ENCODE measurements at regions not wholly inside any gene's neighbourhood (a gene's known extent, or its start where the extent isn't known, plus 50 kb on each side); places are given as distances from the start of the nearest gene placed in this dataset.

- DNase-seq, result no peak
Observed at GRCh38 chr2:149991576-149991975, 404.0 kb upstream of the MMADHC start.

GRCh38 chr2:149990965-149991364 is 403.4 kb upstream of the MMADHC start:
- DNase-seq, result no peak

GRCh38 chr2:149989447-149990063 is 402.0 kb upstream of the MMADHC start:
- no peak for DNase-seq

- DNase-seq, result no peak
Observed at GRCh38 chr2:149988361-149988760, 400.8 kb upstream of the MMADHC start.

- no peak for DNase-seq
Observed at GRCh38 chr2:149986861-149987260, 399.3 kb upstream of the MMADHC start.

GRCh38 chr2:149984311-149984710 is 396.7 kb upstream of the MMADHC start:
- no peak for DNase-seq

- no peak for DNase-seq
Observed at GRCh38 chr2:149972066-149972465, 384.5 kb upstream of the MMADHC start.

- DNase-seq, result no peak
Observed at GRCh38 chr2:149954981-149955600, 367.5 kb upstream of the MMADHC start.

GRCh38 chr2:149953627-149954026 is 366.1 kb upstream of the MMADHC start:
- DNase-seq, result no peak

GRCh38 chr2:149931486-149931885 is 343.9 kb upstream of the MMADHC start:
- no peak for DNase-seq

GRCh38 chr2:149928011-149928410 is 340.4 kb upstream of the MMADHC start:
- DNase-seq, result no peak

GRCh38 chr2:149926149-149926548 is 338.6 kb upstream of the MMADHC start:
- no peak for DNase-seq

GRCh38 chr2:149924549-149925213 is 337.1 kb upstream of the MMADHC start:
- no peak for DNase-seq

GRCh38 chr2:149924028-149924427 is 336.5 kb upstream of the MMADHC start:
- no peak for DNase-seq

GRCh38 chr2:149921911-149922616 is 334.5 kb upstream of the MMADHC start:
- DNase-seq, result no peak

- no peak for DNase-seq
Observed at GRCh38 chr2:149920389-149920788, 332.8 kb upstream of the MMADHC start.

GRCh38 chr2:149915151-149915550 is 327.6 kb upstream of the MMADHC start:
- DNase-seq, result no peak

- no peak for DNase-seq
Observed at GRCh38 chr2:149908726-149909683, 321.4 kb upstream of the MMADHC start.

- no peak for DNase-seq
Observed at GRCh38 chr2:149906886-149907285, 319.3 kb upstream of the MMADHC start.

GRCh38 chr2:149904352-149905175 is 317.0 kb upstream of the MMADHC start:
- DNase-seq, result no peak

GRCh38 chr2:149903626-149904025 is 316.1 kb upstream of the MMADHC start:
- no peak for DNase-seq

- no peak for DNase-seq
Observed at GRCh38 chr2:149902081-149902480, 314.5 kb upstream of the MMADHC start.

Measured in activated CD4-positive, alpha-beta T cell treated with anti-CD3 and anti-CD28 coated beads, Interleukin-2, amount 50 U/mL, for 16 hours (primary cell).